CD8-positive, alpha-beta memory T cell (primary cell): ENCODE measurements at regions not wholly inside any gene's neighbourhood (a gene's known extent, or its start where the extent isn't known, plus 50 kb on each side); places are given as distances from the start of the nearest gene placed in this dataset.

Experiments used
- CTCF ChIA-PET: fragments of 350-600 bp; sonication (Branson Sonifier 250); formaldehyde crosslinking; loops from one replicate; lab custom pipeline; 2021; ENCODE audit warnings: antibody characterized with exemption; lab: Charles Lee
- POLR2A ChIA-PET: fragments of 350-600 bp; sonication (Branson Sonifier 250); formaldehyde crosslinking; loops from one replicate; lab custom pipeline; 2021; ENCODE audit warnings: antibody characterized with exemption; lab: Charles Lee
- DNase-seq, 5 donors: peaks; one replicate each; pipeline versions ENCODE4 v3.0.0 to v3.0.0-alpha.2; 2020 to 2022; ENCODE audit warnings: mixed read lengths in 1 of 5
- H3K27ac ChIP-seq: one replicate; pipeline ENCODE4 v1.7.0; 2013; ENCODE audit warnings: low read depth, mild to moderate bottlenecking, low read length, moderate library complexity
- H3K27me3 ChIP-seq: 2 replicates; pipeline ENCODE4 v1.7.0; 2013; ENCODE audit warnings: low read length, mild to moderate bottlenecking; ENCODE audit not compliant: insufficient read depth, poor library complexity, severe bottlenecking
- H3K36me3 ChIP-seq: 2 replicates; pipeline ENCODE4 v1.7.0; 2013; ENCODE audit warnings: mild to moderate bottlenecking, low read length, moderate library complexity; ENCODE audit not compliant: insufficient read depth
- H3K4me1 ChIP-seq: 2 replicates; pipeline ENCODE4 v1.7.0; 2013; ENCODE audit warnings: mild to moderate bottlenecking, low read length, moderate library complexity; ENCODE audit not compliant: insufficient read depth
- H3K4me3 ChIP-seq: 2 replicates; pipeline ENCODE4 v1.7.0; 2013; ENCODE audit warnings: mild to moderate bottlenecking, low read length
- H3K9me3 ChIP-seq: 2 replicates; pipeline ENCODE4 v1.7.0; 2013; ENCODE audit warnings: mild to moderate bottlenecking, low read length
- H3K27ac Mint-ChIP-seq, 8 donors: one replicate each; pipeline ENCODE4 v1.8.0; 2020 to 2021; ENCODE audit warnings: mixed read lengths in 8 of 8, mild to moderate bottlenecking in 6 of 8, inconsistent platforms in 3 of 8, moderate library complexity in 3 of 8
- H3K27me3 Mint-ChIP-seq, 2 donors: one replicate each; pipeline ENCODE4 v1.8.0; 2020 to 2021; ENCODE audit warnings: mixed read lengths in 2 of 2, mild to moderate bottlenecking in 1 of 2, moderate library complexity in 1 of 2
- H3K36me3 Mint-ChIP-seq, 3 donors: one replicate each; pipeline ENCODE4 v1.8.0; 2020 to 2021; ENCODE audit warnings: mixed read lengths in 3 of 3, inconsistent platforms in 1 of 3, mild to moderate bottlenecking in 1 of 3
- H3K4me1 Mint-ChIP-seq, 3 donors: one replicate each; pipeline ENCODE4 v1.8.0; 2020 to 2021; ENCODE audit warnings: mixed read lengths in 3 of 3, inconsistent platforms in 1 of 3, mild to moderate bottlenecking in 1 of 3
- H3K4me3 Mint-ChIP-seq, 7 donors: one replicate each; pipeline ENCODE4 v1.8.0; 2020 to 2021; ENCODE audit warnings: mixed read lengths in 7 of 7, mild to moderate bottlenecking in 6 of 7, moderate library complexity in 4 of 7, inconsistent platforms in 2 of 7
- H3K9me3 Mint-ChIP-seq, 5 donors: one replicate each; pipeline ENCODE4 v1.8.0; 2020 to 2022; ENCODE audit warnings: mixed read lengths in 5 of 5, mild to moderate bottlenecking in 3 of 5, moderate library complexity in 2 of 5, inconsistent platforms in 1 of 5

DNA sequence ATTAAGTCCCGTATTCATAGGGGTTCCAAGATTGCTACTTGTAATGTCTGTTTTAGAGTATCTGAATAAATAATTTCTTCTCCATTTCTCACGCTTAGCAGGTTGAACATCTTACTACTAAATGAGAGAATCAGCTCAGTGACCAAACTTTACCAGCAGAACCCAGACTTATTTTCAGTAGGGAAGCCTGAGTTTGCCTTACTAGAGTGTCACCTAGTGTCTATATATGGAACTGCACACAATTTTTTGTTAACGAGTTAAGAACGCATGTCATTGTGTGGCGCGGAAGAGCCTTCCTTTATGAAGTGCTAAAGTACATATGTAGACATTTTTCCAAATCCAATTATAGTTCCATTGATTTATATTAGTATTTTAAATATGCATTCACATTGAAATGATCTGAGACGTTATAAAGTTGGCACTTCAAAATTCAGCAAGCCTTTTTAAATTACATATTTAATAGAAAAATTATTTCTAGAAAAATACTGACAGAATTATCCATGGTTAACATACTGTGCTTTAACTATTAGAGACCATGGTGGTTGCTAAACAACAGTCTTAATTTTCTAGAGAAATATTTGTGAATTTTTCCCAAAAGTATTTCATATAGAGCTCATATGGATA is 88.3 kb downstream of the RPS29 start:
- ChIA-PET CTCF (interaction anchor here (0.8 to 1.7 kb wide), 4 partner anchors 9 to 89 kb away, joined by 3 to 10 read pairs (median 4); partner anchors contain the start of gene RPS29), POLR2A (no interaction called here)
- no peaks in the 10 kb centered on the region for H3K9me3 Mint-ChIP-seq
- Histone ChIP-seq H3K9me3 (no peaks in the 10 kb centered on the region), H3K4me3 (no peak overlapping the region), H3K27ac (no peak overlapping the region), H3K4me1 (no peaks in the 10 kb centered on the region), H3K27me3 (peaks cover 4% of the 10 kb centered on the region), H3K36me3 (no peaks in the 10 kb centered on the region)
- H3K36me3 Mint-ChIP-seq: no peaks in the 10 kb centered on the region
- H3K4me3 Mint-ChIP-seq: no peak overlapping the region
- H3K4me1 Mint-ChIP-seq: no peaks in the 10 kb centered on the region
- peaks cover 9 to 41% of the 10 kb centered on the region in 2 donors for H3K27me3 Mint-ChIP-seq
- no peak overlapping the region for H3K27ac Mint-ChIP-seq
- DNase-seq: peak in 2 of 5 donors; percentile 32 to 43

DNA sequence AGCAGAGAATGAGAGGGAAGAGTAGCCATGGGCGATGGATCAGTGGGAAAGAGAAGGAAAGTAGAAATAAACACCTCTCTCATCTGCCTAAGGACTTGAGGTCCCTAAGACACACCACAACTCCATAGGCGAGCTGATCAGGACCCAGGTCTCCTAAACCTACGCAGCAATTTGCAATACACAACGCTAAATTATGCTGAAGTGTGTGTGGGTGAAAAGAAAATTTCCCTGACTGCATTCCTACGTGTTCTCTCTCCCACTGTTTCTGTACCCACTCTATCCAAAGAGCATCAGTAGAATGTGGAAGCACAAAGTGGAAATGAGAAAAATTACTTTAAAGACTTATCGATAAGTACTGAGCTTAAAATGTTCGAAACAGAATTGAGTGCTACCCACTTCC is 88.9 kb downstream of the RPS29 start:
- Mint-ChIP-seq H3K9me3 (no peaks in the 10 kb centered on the region), H3K4me3 (no peak overlapping the region), H3K36me3 (no peaks in the 10 kb centered on the region), H3K4me1 (no peaks in the 10 kb centered on the region), H3K27me3 (peaks cover 11 to 47% of the 10 kb centered on the region in 2 donors), H3K27ac (no peak overlapping the region)
- H3K27ac ChIP-seq: no peak overlapping the region
- H3K4me1 ChIP-seq: no peaks in the 10 kb centered on the region
- no peak overlapping the region for H3K4me3 ChIP-seq
- CTCF ChIA-PET: interaction anchor here (0.8 to 1.7 kb wide), 4 partner anchors 8 to 90 kb away, joined by 3 to 10 read pairs (median 4); partner anchors contain the start of gene RPS29
- peaks cover 4% of the 10 kb centered on the region for H3K27me3 ChIP-seq
- no peaks in the 10 kb centered on the region for H3K36me3 ChIP-seq
- no peak for DNase-seq
- H3K9me3 ChIP-seq: no peaks in the 10 kb centered on the region
- POLR2A ChIA-PET: no interaction called here

DNA sequence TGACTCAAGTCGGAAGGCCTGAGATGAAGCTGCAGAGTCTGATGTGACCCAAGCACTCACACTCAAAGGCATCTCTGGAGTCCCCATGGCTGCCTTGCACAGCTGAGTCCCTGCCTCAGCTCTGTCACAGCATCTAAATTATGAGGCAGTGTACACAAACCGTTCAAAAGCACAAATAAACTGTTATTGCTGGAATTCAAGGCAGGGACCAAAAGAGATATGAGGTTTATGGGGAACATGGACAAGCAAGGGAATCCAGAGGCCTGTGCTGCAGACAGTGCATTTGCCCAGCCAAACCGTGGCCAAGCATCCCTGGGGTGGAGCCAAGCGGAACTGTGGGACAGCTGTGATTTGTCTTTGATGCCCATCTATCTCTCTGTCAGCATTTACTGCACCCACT is 91.3 kb downstream of the RPS29 start:
- H3K9me3 ChIP-seq: no peaks in the 10 kb centered on the region
- H3K27me3 Mint-ChIP-seq: peaks cover 9 to 31% of the 10 kb centered on the region in 2 donors
- no peak overlapping the region for H3K4me3 ChIP-seq
- H3K36me3 Mint-ChIP-seq: no peaks in the 10 kb centered on the region
- H3K27ac Mint-ChIP-seq: no peak overlapping the region
- H3K9me3 Mint-ChIP-seq: no peaks in the 10 kb centered on the region
- POLR2A ChIA-PET: no interaction called here
- CTCF ChIA-PET: no interaction called here
- no peaks in the 10 kb centered on the region for H3K36me3 ChIP-seq
- no peak overlapping the region for H3K4me3 Mint-ChIP-seq
- no peaks in the 10 kb centered on the region for H3K4me1 Mint-ChIP-seq
- no peaks in the 10 kb centered on the region for H3K4me1 ChIP-seq
- no peak overlapping the region for H3K27ac ChIP-seq
- H3K27me3 ChIP-seq: peaks cover 4% of the 10 kb centered on the region
- DNase-seq: no peak

DNA sequence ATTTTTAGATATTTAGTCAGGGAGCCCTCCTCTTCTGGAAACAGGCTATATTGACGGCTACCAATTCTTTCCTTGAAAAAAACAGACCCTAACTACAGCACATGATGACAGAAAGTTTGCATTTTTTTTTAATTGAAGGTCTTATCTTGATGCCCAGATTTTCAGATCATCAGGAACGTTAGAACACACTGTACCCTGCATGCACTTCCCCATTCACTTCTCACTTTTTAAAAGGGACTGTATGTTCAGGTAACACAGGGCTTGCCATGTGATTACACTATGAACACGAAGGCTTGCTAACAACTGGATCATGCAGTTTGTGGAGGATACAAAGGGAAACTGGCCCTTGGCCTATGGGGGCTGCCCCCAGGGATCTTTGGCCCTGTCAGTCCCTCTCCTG is 92.6 kb downstream of the RPS29 start:
- Histone ChIP-seq H3K9me3 (no peaks in the 10 kb centered on the region), H3K27ac (no peak overlapping the region), H3K4me3 (no peak overlapping the region), H3K36me3 (no peaks in the 10 kb centered on the region), H3K27me3 (peaks cover 4% of the 10 kb centered on the region), H3K4me1 (no peaks in the 10 kb centered on the region)
- Mint-ChIP-seq H3K9me3 (no peaks in the 10 kb centered on the region), H3K27ac (no peak overlapping the region), H3K27me3 (peaks cover 9 to 23% of the 10 kb centered on the region in 2 donors), H3K36me3 (no peaks in the 10 kb centered on the region), H3K4me3 (no peak overlapping the region), H3K4me1 (no peaks in the 10 kb centered on the region)
- no peak for DNase-seq
- CTCF ChIA-PET: no interaction called here
- POLR2A ChIA-PET: no interaction called here

DNA sequence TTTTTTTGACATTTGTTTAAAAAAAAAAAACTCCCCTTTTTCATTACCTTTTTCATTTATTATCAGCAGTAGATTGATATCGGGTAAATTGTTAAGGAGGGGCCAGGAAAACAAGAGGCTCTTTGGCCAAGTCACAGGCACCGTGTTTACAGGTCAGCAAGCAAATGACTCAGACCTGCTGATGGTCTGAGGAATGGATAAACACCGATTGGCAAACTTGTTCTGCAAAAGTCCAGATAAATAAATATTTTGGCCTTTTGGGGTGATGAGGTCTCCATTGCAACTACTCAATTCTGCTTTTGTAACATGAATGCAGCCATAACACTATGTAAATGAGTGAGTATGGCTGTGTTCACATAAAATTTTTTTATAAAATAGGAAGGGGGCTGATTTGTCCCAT is 94.0 kb downstream of the RPS29 start:
- Mint-ChIP-seq H3K27ac (no peak overlapping the region), H3K9me3 (no peaks in the 10 kb centered on the region), H3K4me1 (no peaks in the 10 kb centered on the region), H3K27me3 (peaks cover 14 to 31% of the 10 kb centered on the region in 2 donors), H3K36me3 (no peaks in the 10 kb centered on the region), H3K4me3 (no peak overlapping the region)
- Histone ChIP-seq H3K36me3 (no peaks in the 10 kb centered on the region), H3K4me1 (no peaks in the 10 kb centered on the region), H3K27me3 (no peaks in the 10 kb centered on the region), H3K27ac (no peak overlapping the region), H3K4me3 (no peak overlapping the region), H3K9me3 (no peaks in the 10 kb centered on the region)
- ChIA-PET POLR2A (no interaction called here), CTCF (no interaction called here)
- DNase-seq: no peak

DNA sequence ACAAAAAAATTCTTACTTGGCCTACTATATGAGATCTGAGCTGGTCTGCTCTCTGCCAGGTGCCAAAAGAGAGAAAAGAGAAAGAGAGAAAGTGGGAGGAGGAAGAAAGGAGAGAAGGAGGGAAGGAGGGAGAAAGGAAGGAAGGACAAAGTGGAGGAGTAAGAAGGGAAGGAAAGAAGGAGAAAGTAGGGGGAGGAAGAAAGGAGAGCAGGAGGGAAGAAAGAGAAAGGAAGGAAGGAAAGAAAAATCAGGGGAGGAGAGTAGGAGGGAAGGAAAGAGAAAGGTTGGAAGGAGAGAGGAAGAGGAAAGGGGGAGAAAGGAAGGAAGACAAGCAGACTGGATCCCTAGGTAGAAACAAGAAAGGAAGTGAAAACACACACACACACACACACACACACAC is 96.8 kb downstream of the RPS29 start:
- POLR2A ChIA-PET: no interaction called here
- H3K9me3 ChIP-seq: no peaks in the 10 kb centered on the region
- CTCF ChIA-PET: interaction anchor here (0.9 kb wide), 1 partner anchor 8 kb away, joined by 3 read pairs; no protein-coding TSS in a partner anchor
- no peaks in the 10 kb centered on the region for H3K4me1 Mint-ChIP-seq
- no peak overlapping the region for H3K4me3 ChIP-seq
- no peaks in the 10 kb centered on the region for H3K27me3 ChIP-seq
- H3K9me3 Mint-ChIP-seq: no peaks in the 10 kb centered on the region
- DNase-seq: no peak
- H3K36me3 ChIP-seq: no peaks in the 10 kb centered on the region
- peaks cover 11 to 34% of the 10 kb centered on the region in 2 donors for H3K27me3 Mint-ChIP-seq
- H3K27ac Mint-ChIP-seq: no peak overlapping the region
- H3K27ac ChIP-seq: no peak overlapping the region
- no peaks in the 10 kb centered on the region for H3K36me3 Mint-ChIP-seq
- H3K4me1 ChIP-seq: no peaks in the 10 kb centered on the region
- no peak overlapping the region for H3K4me3 Mint-ChIP-seq

DNA sequence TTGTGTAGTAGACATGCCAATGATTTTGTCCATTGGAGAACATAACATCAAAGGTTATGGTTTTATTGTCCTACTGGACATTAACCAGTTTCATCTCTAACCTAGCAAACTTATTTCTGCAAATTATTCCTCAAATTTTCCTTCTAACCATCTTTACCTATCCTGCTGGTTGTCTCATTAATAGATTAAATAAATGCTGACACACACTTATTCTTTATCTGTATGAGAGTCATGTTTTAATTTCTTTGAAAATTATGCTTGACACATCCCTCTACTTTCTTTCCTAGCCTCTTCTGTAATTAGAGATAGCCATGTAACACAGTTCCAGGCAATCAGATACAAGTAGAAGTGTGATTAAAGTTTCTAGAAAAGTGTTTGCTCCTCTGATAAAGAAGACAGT is 98.9 kb downstream of the RPS29 start:
- H3K36me3 ChIP-seq: no peaks in the 10 kb centered on the region
- ChIA-PET CTCF (no interaction called here), POLR2A (no interaction called here)

DNA sequence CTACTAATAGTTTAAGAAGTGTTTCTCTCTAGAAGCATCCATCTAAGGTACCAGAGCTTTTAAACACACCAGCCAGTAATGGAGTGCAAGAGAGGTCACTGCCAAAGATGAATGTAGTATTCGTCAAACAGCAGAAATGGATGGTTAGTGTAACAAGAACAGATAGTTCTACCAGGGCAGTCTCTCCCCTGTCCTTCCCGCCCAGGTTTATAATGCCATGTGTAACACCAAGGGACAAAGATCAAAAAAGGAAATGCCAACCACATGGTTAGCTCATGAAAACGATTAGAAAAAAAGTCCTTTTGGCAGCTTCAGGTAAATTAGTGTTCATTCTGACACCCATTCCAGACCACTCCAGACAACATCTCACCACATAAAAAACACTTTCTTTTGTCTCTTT is 100.9 kb downstream of the RPS29 start:
- peaks cover 0 to 3% (median 0%) of the 10 kb centered on the region in 5 donors for H3K9me3 Mint-ChIP-seq
- Histone ChIP-seq H3K9me3 (no peaks in the 10 kb centered on the region), H3K27me3 (no peaks in the 10 kb centered on the region), H3K36me3 (no peaks in the 10 kb centered on the region), H3K27ac (no peak overlapping the region), H3K4me1 (no peaks in the 10 kb centered on the region), H3K4me3 (no peak overlapping the region)
- no peak overlapping the region for H3K27ac Mint-ChIP-seq
- ChIA-PET POLR2A (no interaction called here), CTCF (interaction anchor here (0.8 to 1.1 kb wide), 3 partner anchors 9 to 31 kb away, joined by 3 read pairs; no protein-coding TSS in a partner anchor)
- no peak for DNase-seq
- H3K27me3 Mint-ChIP-seq: peaks cover 12 to 20% of the 10 kb centered on the region in 2 donors
- no peak overlapping the region for H3K4me3 Mint-ChIP-seq
- H3K36me3 Mint-ChIP-seq: peaks cover 0 to 4% (median 0%) of the 10 kb centered on the region in 3 donors
- H3K4me1 Mint-ChIP-seq: peaks cover 0 to 5% (median 0%) of the 10 kb centered on the region in 3 donors

More for the DNA sequence above, 98.9 kb downstream of the RPS29 start:
- no peaks in the 10 kb centered on the region for H3K9me3 Mint-ChIP-seq
- peaks cover 12 to 19% of the 10 kb centered on the region in 2 donors for H3K27me3 Mint-ChIP-seq
- no peaks in the 10 kb centered on the region for H3K36me3 Mint-ChIP-seq
- H3K27ac Mint-ChIP-seq: no peak overlapping the region
- no peak overlapping the region for H3K4me3 Mint-ChIP-seq
- Histone ChIP-seq H3K9me3 (no peaks in the 10 kb centered on the region), H3K27ac (no peak overlapping the region), H3K27me3 (no peaks in the 10 kb centered on the region), H3K4me1 (no peaks in the 10 kb centered on the region), H3K4me3 (no peak overlapping the region)
- H3K4me1 Mint-ChIP-seq: peaks cover 0 to 5% (median 0%) of the 10 kb centered on the region in 3 donors
- no peak for DNase-seq
